Caco-2 (cell line): ENCODE measurements at regions not wholly inside any gene's neighbourhood (a gene's known extent, or its start where the extent isn't known, plus 50 kb on each side); places are given as distances from the start of the nearest gene placed in this dataset.
A peak's percentile ranks its signal among the peaks of the same experiment; 100 is the strongest.

Experiments
- BruUV-seq: library from RNA; stranded (reverse); fragments of 400-500 nt; replicated peaks from 2 replicates; lab custom pipeline; 2021; lab: Mats Ljungman, UMichigan
- CTCF ChIA-PET: fragments of 300-600 bp; sonication (Branson Sonifier 250); formaldehyde crosslinking; loops from one replicate; lab custom pipeline; 2022; ENCODE audit warnings: antibody characterized with exemption; lab: Charles Lee
- POLR2A ChIA-PET: fragments of 300-600 bp; sonication (Branson Sonifier 250); formaldehyde crosslinking; loops from one replicate; lab custom pipeline; 2022; ENCODE audit warnings: antibody characterized with exemption; lab: Charles Lee
- DNase-seq, 2 experiments: peaks; one replicate each; pipeline versions ENCODE4 v3.0.0 to v3.0.0-alpha.2; 2020 to 2022
- H3K27me3 ChIP-seq: replicated peaks from 2 replicates; pipeline ENCODE4 v1.6.0; 2011; ENCODE audit warnings: low read length; ENCODE audit not compliant: control insufficient read depth, insufficient read depth
- H3K36me3 ChIP-seq: 2 replicates; pipeline ENCODE4 v1.5.1; 2011; ENCODE audit warnings: low read length; ENCODE audit not compliant: control insufficient read depth, insufficient read depth
- H3K4me1 ChIP-seq: fragments of 250-450 bp; sonication (Bioruptor Pico); 2 replicates; pipeline ENCODE4 v1.5.1; 2020; ENCODE audit warnings: mild to moderate bottlenecking
- H3K4me3 ChIP-seq: 2 replicates; pipeline ENCODE4 v1.5.1; 2011; ENCODE audit warnings: low read depth, mild to moderate bottlenecking, control low read depth, low read length
- H3K9me3 ChIP-seq: fragments of 250-450 bp; sonication (Bioruptor Pico); 2 replicates; pipeline ENCODE4 v1.5.1; 2020; ENCODE audit warnings: mild to moderate bottlenecking, moderate library complexity
- H3K27ac Mint-ChIP-seq: one replicate; pipeline ENCODE4 v1.8.0; 2022; ENCODE audit warnings: mixed read lengths; ENCODE audit not compliant: unreplicated experiment
- H3K27me3 Mint-ChIP-seq: one replicate; pipeline ENCODE4 v1.8.0; 2022; ENCODE audit warnings: mixed read lengths; ENCODE audit not compliant: insufficient read depth, unreplicated experiment
- H3K36me3 Mint-ChIP-seq: one replicate; pipeline ENCODE4 v1.8.0; 2022; ENCODE audit warnings: mild to moderate bottlenecking, mixed read lengths; ENCODE audit not compliant: insufficient read depth, unreplicated experiment
- H3K4me1 Mint-ChIP-seq: one replicate; pipeline ENCODE4 v1.8.0; 2022; ENCODE audit warnings: low read depth, mixed read lengths; ENCODE audit not compliant: unreplicated experiment
- H3K4me3 Mint-ChIP-seq: one replicate; pipeline ENCODE4 v1.8.0; 2022; ENCODE audit warnings: mild to moderate bottlenecking, moderate library complexity, mixed read lengths; ENCODE audit not compliant: unreplicated experiment
- H3K9me3 Mint-ChIP-seq: one replicate; pipeline ENCODE4 v1.8.0; 2022; ENCODE audit warnings: mixed read lengths; ENCODE audit not compliant: unreplicated experiment
- CTCF ChIP-seq, 2 experiments: fragments of 200-600 bp in 1 of 2; IDR thresholded peaks; 1 replicate in 1 of 2; 2 replicates in 1 of 2; pipeline versions ENCODE4 v1.5.1 to v1.8.0; 2011 to 2022; ENCODE audit warnings: antibody characterized with exemption in 1 of 2, control low read depth in 1 of 2, inconsistent platforms in 1 of 2, low read depth in 1 of 2, low read length in 1 of 2, mild to moderate bottlenecking in 1 of 2, moderate library complexity in 1 of 2; ENCODE audit not compliant: insufficient read depth in 1 of 2, severe bottlenecking in 1 of 2, unreplicated experiment in 1 of 2
- intact Hi-C: fragments of 100-400 bp; cut with micrococcal nuclease; formaldehyde crosslinking; loops from one replicate; pipeline ENCODE4 v1.10.0; 2022; ENCODE audit not compliant: unreplicated experiment

GRCh38 chr6:80967609-80968008 lies 784.9 kb downstream of the TENT5A start:
- Mint-ChIP-seq H3K9me3 (no peaks in the 10 kb centered on the region), H3K4me3 (no peak overlapping the region), H3K27ac (no peak overlapping the region), H3K4me1 (no peaks in the 10 kb centered on the region), H3K27me3 (peaks cover 5% of the 10 kb centered on the region), H3K36me3 (no peaks in the 10 kb centered on the region)
- BruUV-seq, result no TSS peak
- Histone ChIP-seq H3K36me3 (no peaks in the 10 kb centered on the region), H3K4me3 (no peak overlapping the region), H3K9me3 (no peaks in the 10 kb centered on the region), H3K4me1 (peaks cover 5% of the 10 kb centered on the region; the same call in 1 of the 2 replicates), H3K27me3 (no peaks in the 10 kb centered on the region)
- no peak for DNase-seq
- CTCF ChIA-PET, result interaction anchor here (0.6 kb wide), 1 partner anchor 934 kb away, joined by 5 read pairs; no protein-coding TSS in a partner anchor
- TF ChIP-seq CTCF (IDR thresholded peaks at IDR 0.05; ENCODE audit: insufficient read depth in 1 of 2, low read depth in 1 of 2, low read length in 1 of 2, severe bottlenecking in 1 of 2, unreplicated experiment in 1 of 2), result no peak
- POLR2A ChIA-PET, result no interaction called here
- intact Hi-C loops, result no loop called here

- H3K4me1 Mint-ChIP-seq, result no peaks in the 10 kb centered on the region
- Histone ChIP-seq H3K27me3 (no peaks in the 10 kb centered on the region), H3K4me3 (no peak overlapping the region), H3K4me1 (peaks cover 13% of the 10 kb centered on the region; the same call in 1 of the 2 replicates), H3K9me3 (no peaks in the 10 kb centered on the region), H3K36me3 (no peaks in the 10 kb centered on the region)
- intact Hi-C loops, result no loop called here
- no peak overlapping the region for H3K4me3 Mint-ChIP-seq
- peak in 1 of 2 experiments; percentile 9 for DNase-seq
- no peaks in the 10 kb centered on the region for H3K36me3 Mint-ChIP-seq
- no peak for TF ChIP-seq CTCF (IDR thresholded peaks at IDR 0.05; ENCODE audit: insufficient read depth in 1 of 2, low read depth in 1 of 2, low read length in 1 of 2, severe bottlenecking in 1 of 2, unreplicated experiment in 1 of 2)
- H3K9me3 Mint-ChIP-seq, result no peaks in the 10 kb centered on the region
- no TSS peak for BruUV-seq
- ChIA-PET CTCF (no interaction called here), POLR2A (no interaction called here)
- peaks cover 5% of the 10 kb centered on the region for H3K27me3 Mint-ChIP-seq
- H3K27ac Mint-ChIP-seq, result no peak overlapping the region
Measured at GRCh38 chr6:80962382-80962781, 790.1 kb downstream of the TENT5A start.

GRCh38 chr6:80961166-80961565 lies 791.3 kb downstream of the TENT5A start:
- no peaks in the 10 kb centered on the region for H3K4me1 Mint-ChIP-seq
- Histone ChIP-seq H3K9me3 (no peaks in the 10 kb centered on the region), H3K4me3 (no peak overlapping the region), H3K27me3 (no peaks in the 10 kb centered on the region), H3K4me1 (peaks cover 13% of the 10 kb centered on the region; the same call in 1 of the 2 replicates), H3K36me3 (no peaks in the 10 kb centered on the region)
- no peak overlapping the region for H3K27ac Mint-ChIP-seq
- no peaks in the 10 kb centered on the region for H3K36me3 Mint-ChIP-seq
- intact Hi-C loops, result no loop called here
- peaks cover 5% of the 10 kb centered on the region for H3K27me3 Mint-ChIP-seq
- no peaks in the 10 kb centered on the region for H3K9me3 Mint-ChIP-seq
- no peak for TF ChIP-seq CTCF (IDR thresholded peaks at IDR 0.05; ENCODE audit: insufficient read depth in 1 of 2, low read depth in 1 of 2, low read length in 1 of 2, severe bottlenecking in 1 of 2, unreplicated experiment in 1 of 2)
- no peak for DNase-seq
- CTCF ChIA-PET, result no interaction called here
- BruUV-seq, result no TSS peak
- H3K4me3 Mint-ChIP-seq, result no peak overlapping the region
- POLR2A ChIA-PET, result no interaction called here
